22Rv1 (cell line): ENCODE measurements at regions not wholly inside any gene's neighbourhood (a gene's known extent, or its start where the extent isn't known, plus 50 kb on each side); places are given as distances from the start of the nearest gene placed in this dataset.

Source experiments
- CTCF ChIP-seq: fragments of 450-650 bp; IDR thresholded peaks from 2 replicates; pipeline ENCODE4 v1.5.1; 2017; ENCODE audit warnings: mild to moderate bottlenecking
- ZFX ChIP-seq: fragments of 450-650 bp; IDR thresholded peaks from 2 replicates; pipeline ENCODE4 v1.6.1; 2017; ENCODE audit warnings: antibody characterized with exemption, borderline replicate concordance

- TF ChIP-seq CTCF (no peak), ZFX (no peak)
Measured at GRCh38 chr11:127815331-127815730, 772.0 kb downstream of the ETS1 start.
